Skeletal muscle tissue (tissue), 3 donors: ENCODE measurements at regions not wholly inside any gene's neighbourhood (a gene's known extent, or its start where the extent isn't known, plus 50 kb on each side); places are given as distances from the start of the nearest gene placed in this dataset.

Source experiments
- H3K27ac ChIP-seq: one replicate; pipeline ENCODE4 v1.7.0; 2013; ENCODE audit warnings: mild to moderate bottlenecking, low read depth, low read length, inconsistent platforms
- H3K27me3 ChIP-seq, 3 donors: one replicate each; pipeline ENCODE4 v1.7.0; 2013; ENCODE audit warnings: low read length in 3 of 3; ENCODE audit not compliant: control insufficient read depth in 3 of 3, insufficient read depth in 3 of 3
- H3K36me3 ChIP-seq, 3 donors: one replicate each; pipeline ENCODE4 v1.7.0; 2013; ENCODE audit warnings: low read length in 3 of 3; ENCODE audit not compliant: control insufficient read depth in 3 of 3, insufficient read depth in 3 of 3
- H3K4me1 ChIP-seq, 3 donors: one replicate each; pipeline ENCODE4 v1.7.0; 2013; ENCODE audit warnings: low read length in 3 of 3, mild to moderate bottlenecking in 3 of 3; ENCODE audit not compliant: control insufficient read depth in 3 of 3, insufficient read depth in 3 of 3
- H3K4me3 ChIP-seq, 3 donors: one replicate each; pipeline ENCODE4 v1.7.0; 2013; ENCODE audit warnings: low read length in 3 of 3
- H3K9ac ChIP-seq, 3 donors: one replicate each; pipeline ENCODE4 v1.7.0; 2013; ENCODE audit warnings: low read length in 3 of 3, mild to moderate bottlenecking in 3 of 3, moderate library complexity in 2 of 3, low read depth in 1 of 3
- H3K9me3 ChIP-seq, 3 donors: one replicate each; pipeline ENCODE4 v1.7.0; 2013; ENCODE audit warnings: low read length in 3 of 3; ENCODE audit not compliant: control insufficient read depth in 3 of 3
- donor health status: Osteomylitis.

- Histone ChIP-seq H3K9me3 (no peaks in the 10 kb centered on the region), H3K9ac (no peak overlapping the region), H3K27me3 (peaks cover 0 to 4% (median 0%) of the 10 kb centered on the region in 3 donors), H3K27ac (no peak overlapping the region), H3K4me3 (no peak overlapping the region), H3K36me3 (no peaks in the 10 kb centered on the region), H3K4me1 (no peaks in the 10 kb centered on the region)
These were observed 273.9 kb upstream of the CHD6 start for GRCh38 chr20:41892031-41892430.

- H3K36me3 ChIP-seq: no peaks in the 10 kb centered on the region
- H3K27me3 ChIP-seq: peaks cover 0 to 4% (median 0%) of the 10 kb centered on the region in 3 donors
- no peak overlapping the region for H3K9ac ChIP-seq
These were observed 271.7 kb upstream of the CHD6 start for GRCh38 chr20:41889844-41890224.

GRCh38 chr20:41889126-41889843, 271.1 kb upstream of the CHD6 start:
- Histone ChIP-seq H3K9ac (no peak overlapping the region), H3K9me3 (no peaks in the 10 kb centered on the region)

More at GRCh38 chr20:41889844-41890224, 271.7 kb upstream of the CHD6 start:
- no peak overlapping the region for H3K27ac ChIP-seq
- H3K4me3 ChIP-seq: no peak overlapping the region
- H3K9me3 ChIP-seq: no peaks in the 10 kb centered on the region
- H3K4me1 ChIP-seq: no peaks in the 10 kb centered on the region

GRCh38 chr20:41888434-41888833, 270.3 kb upstream of the CHD6 start:
- Histone ChIP-seq H3K4me1 (no peaks in the 10 kb centered on the region), H3K4me3 (no peak overlapping the region), H3K27me3 (no peaks in the 10 kb centered on the region), H3K27ac (no peak overlapping the region), H3K36me3 (no peaks in the 10 kb centered on the region), H3K9ac (no peak overlapping the region), H3K9me3 (no peaks in the 10 kb centered on the region)

More at GRCh38 chr20:41889126-41889843, 271.1 kb upstream of the CHD6 start:
- Histone ChIP-seq H3K27me3 (peaks cover 0 to 3% (median 0%) of the 10 kb centered on the region in 3 donors), H3K36me3 (no peaks in the 10 kb centered on the region), H3K4me3 (no peak overlapping the region), H3K4me1 (no peaks in the 10 kb centered on the region), H3K27ac (no peak overlapping the region)

GRCh38 chr20:41887500-41887899, 269.3 kb upstream of the CHD6 start:
- Histone ChIP-seq H3K36me3 (no peaks in the 10 kb centered on the region), H3K4me1 (no peaks in the 10 kb centered on the region), H3K4me3 (no peak overlapping the region), H3K9me3 (no peaks in the 10 kb centered on the region), H3K9ac (no peak overlapping the region), H3K27ac (no peak overlapping the region), H3K27me3 (no peaks in the 10 kb centered on the region)

- H3K27me3 ChIP-seq: peaks cover 0 to 6% (median 0%) of the 10 kb centered on the region in 3 donors
- H3K9ac ChIP-seq: no peak overlapping the region
- no peaks in the 10 kb centered on the region for H3K9me3 ChIP-seq
- no peaks in the 10 kb centered on the region for H3K4me1 ChIP-seq
- H3K4me3 ChIP-seq: no peak overlapping the region
- no peaks in the 10 kb centered on the region for H3K36me3 ChIP-seq
- H3K27ac ChIP-seq: no peak overlapping the region
These were observed 263.4 kb upstream of the CHD6 start for GRCh38 chr20:41881466-41882046.

GRCh38 chr20:41879123-41879522, 260.9 kb upstream of the CHD6 start:
- no peak overlapping the region for H3K9ac ChIP-seq
- H3K27ac ChIP-seq: no peak overlapping the region
- H3K4me1 ChIP-seq: no peaks in the 10 kb centered on the region
- H3K4me3 ChIP-seq: no peak overlapping the region
- H3K27me3 ChIP-seq: peaks cover 0 to 6% (median 0%) of the 10 kb centered on the region in 3 donors
- no peaks in the 10 kb centered on the region for H3K36me3 ChIP-seq
- H3K9me3 ChIP-seq: no peaks in the 10 kb centered on the region

GRCh38 chr20:41877911-41878310, 259.7 kb upstream of the CHD6 start:
- Histone ChIP-seq H3K9ac (no peak overlapping the region), H3K4me1 (no peaks in the 10 kb centered on the region), H3K36me3 (no peaks in the 10 kb centered on the region), H3K27ac (no peak overlapping the region), H3K4me3 (no peak overlapping the region), H3K27me3 (peaks cover 0 to 6% (median 0%) of the 10 kb centered on the region in 3 donors), H3K9me3 (no peaks in the 10 kb centered on the region)

- no peak overlapping the region for H3K27ac ChIP-seq
- no peak overlapping the region for H3K9ac ChIP-seq
- no peak overlapping the region for H3K4me3 ChIP-seq
- H3K9me3 ChIP-seq: no peaks in the 10 kb centered on the region
- H3K36me3 ChIP-seq: no peaks in the 10 kb centered on the region
- no peaks in the 10 kb centered on the region for H3K4me1 ChIP-seq
- peaks cover 0 to 3% (median 0%) of the 10 kb centered on the region in 3 donors for H3K27me3 ChIP-seq
These were observed 256.5 kb upstream of the CHD6 start for GRCh38 chr20:41874658-41875057.

GRCh38 chr20:41872930-41873329, 254.8 kb upstream of the CHD6 start:
- peaks cover 0 to 3% (median 0%) of the 10 kb centered on the region in 3 donors for H3K27me3 ChIP-seq
- H3K4me3 ChIP-seq: no peak overlapping the region
- H3K9ac ChIP-seq: no peak overlapping the region
- no peak overlapping the region for H3K27ac ChIP-seq
- H3K9me3 ChIP-seq: peaks cover 2 to 4% (median 4%) of the 10 kb centered on the region in 3 donors
- H3K4me1 ChIP-seq: no peaks in the 10 kb centered on the region
- H3K36me3 ChIP-seq: no peaks in the 10 kb centered on the region
